Adrenal gland (tissue), 5 donors: ENCODE measurements at regions not wholly inside any gene's neighbourhood (a gene's known extent, or its start where the extent isn't known, plus 50 kb on each side); places are given as distances from the start of the nearest gene placed in this dataset.

Experiments
- CTCF ChIP-seq, 6 experiments: fragments of 450-650 bp in 4 of 6; fragments of 200-600 bp in 2 of 6; sonication (generic) in 1 of 6; IDR thresholded peaks; 1 replicate in 5 of 6; 2 replicates in 1 of 6; pipeline versions ENCODE4 v1.5.1 to v1.8.0; 2016 to 2021; ENCODE audit warnings: antibody characterized with exemption in 6 of 6, mild to moderate bottlenecking in 2 of 6, moderate library complexity in 1 of 6
- POLR2A ChIP-seq, 2 donors: fragments of 450-650 bp; IDR thresholded peaks; one replicate each; pipeline ENCODE4 v1.6.1; 2017; ENCODE audit warnings: antibody characterized with exemption in 2 of 2, mild to moderate bottlenecking in 2 of 2, moderate library complexity in 1 of 2
- donor health status: DM: no; HTN: no; CAD: no.

- TF ChIP-seq CTCF (IDR thresholded peaks at IDR 0.05) (no peak), POLR2A (IDR thresholded peaks at IDR 0.05) (no peak)
Observed at GRCh38 chr5:143509758-143510221, 106.3 kb upstream of the NR3C1 start.
